GM12891 (cell line): ENCODE measurements at regions not wholly inside any gene's neighbourhood (a gene's known extent, or its start where the extent isn't known, plus 50 kb on each side); places are given as distances from the start of the nearest gene placed in this dataset.
"Not testable (repeated sequence)": the region's sequence is repeated elsewhere in the genome, so short reads cannot be mapped to it uniquely, and the experiment has no call there.

Source experiments
- DNase-seq: peaks from one replicate; pipeline ENCODE4 v3.0.0; 2011; ENCODE audit warnings: low spot score; ENCODE audit not compliant: insufficient read length
- FAIRE-seq: peaks from 2 replicates; lab custom pipeline; 2011; peaks lifted over from hg19 to GRCh38; lab: Jason Lieb, UNC
- PAX5 ChIP-seq: IDR thresholded peaks from 2 replicates; pipeline ENCODE4 v1.6.1; 2011; ENCODE audit warnings: low read length, moderate library complexity, mild to moderate bottlenecking; ENCODE audit not compliant: insufficient read depth, severe bottlenecking
- POLR2A ChIP-seq: IDR thresholded peaks from 2 replicates; pipeline ENCODE4 v1.6.1; 2011; ENCODE audit warnings: low read depth, low read length, control low read depth
- POLR2AphosphoS5 ChIP-seq: IDR thresholded peaks from 2 replicates; pipeline ENCODE4 v1.6.1; 2011; ENCODE audit warnings: low read depth, low read length, control low read depth
- POU2F2 ChIP-seq: IDR thresholded peaks from 2 replicates; pipeline ENCODE4 v1.6.1; 2011; ENCODE audit warnings: low read depth, mild to moderate bottlenecking, control low read depth, low read length, moderate library complexity
- SPI1 ChIP-seq: IDR thresholded peaks from 2 replicates; pipeline ENCODE4 v1.6.1; 2011; ENCODE audit warnings: low read depth, low read length, control low read depth
- TAF1 ChIP-seq: IDR thresholded peaks from 2 replicates; pipeline ENCODE4 v1.6.1; 2011; ENCODE audit warnings: low read depth, low read length, control low read depth

- TF ChIP-seq POU2F2 (no peak), POLR2A (no peak), SPI1 (no peak), POLR2AphosphoS5 (no peak), TAF1 (no peak), PAX5 (no peak)
- FAIRE-seq = no peak
- no peak for DNase-seq
Measured at GRCh38 chr6:126886106-126886505, 232.4 kb upstream of the RSPO3 start.

GRCh38 chr6:126888727-126889725 is 229.4 kb upstream of the RSPO3 start:
- FAIRE-seq (no peak), DNase-seq (no peak)
- TF ChIP-seq POLR2AphosphoS5 (no peak), POLR2A (no peak)

GRCh38 chr6:126890055-126890454 is 228.4 kb upstream of the RSPO3 start:
- no peak for DNase-seq
- no peak for FAIRE-seq
- TF ChIP-seq POU2F2 (no peak), POLR2AphosphoS5 (no peak), TAF1 (no peak), POLR2A (no peak), PAX5 (no peak), SPI1 (no peak)

GRCh38 chr6:126891158-126891557 is 227.3 kb upstream of the RSPO3 start:
- TF ChIP-seq POLR2A (no peak), POLR2AphosphoS5 (no peak), SPI1 (no peak), POU2F2 (no peak), PAX5 (no peak), TAF1 (no peak)
- FAIRE-seq (no peak), DNase-seq (no peak)

GRCh38 chr6:126892869-126893268 is 225.6 kb upstream of the RSPO3 start:
- not testable (repeated sequence) for FAIRE-seq

GRCh38 chr6:126897758-126898157 is 220.7 kb upstream of the RSPO3 start:
- FAIRE-seq = no peak
- DNase-seq = no peak
- TF ChIP-seq TAF1 = no peak
- no peak for TF ChIP-seq POLR2AphosphoS5
- no peak for TF ChIP-seq PAX5
- TF ChIP-seq POLR2A = no peak
- TF ChIP-seq SPI1 = no peak
- no peak for TF ChIP-seq POU2F2

More at GRCh38 chr6:126892869-126893268, 225.6 kb upstream of the RSPO3 start:
- DNase-seq = not testable (repeated sequence)

- TF ChIP-seq PAX5 (no peak), POLR2AphosphoS5 (no peak), POLR2A (no peak), POU2F2 (no peak), TAF1 (no peak), SPI1 (no peak)
- FAIRE-seq (no peak), DNase-seq (no peak)
Measured at GRCh38 chr6:126904176-126904575, 214.3 kb upstream of the RSPO3 start.

- TF ChIP-seq POLR2A (no peak), POLR2AphosphoS5 (no peak), SPI1 (no peak)
- FAIRE-seq (no peak), DNase-seq (no peak)
Measured at GRCh38 chr6:126905917-126906316, 212.6 kb upstream of the RSPO3 start.

GRCh38 chr6:126907312-126907711 is 211.2 kb upstream of the RSPO3 start:
- FAIRE-seq (no peak), DNase-seq (no peak)
- no peak for TF ChIP-seq POLR2A
- no peak for TF ChIP-seq PAX5
- TF ChIP-seq POU2F2 = no peak
- no peak for TF ChIP-seq TAF1

- DNase-seq (no peak), FAIRE-seq (no peak)
- no peak for TF ChIP-seq PAX5
- no peak for TF ChIP-seq POU2F2
- TF ChIP-seq POLR2AphosphoS5 = no peak
- no peak for TF ChIP-seq POLR2A
- TF ChIP-seq SPI1 = no peak
- TF ChIP-seq TAF1 = no peak
Measured at GRCh38 chr6:126907996-126908395, 210.5 kb upstream of the RSPO3 start.

- no peak for TF ChIP-seq POLR2AphosphoS5
- TF ChIP-seq PAX5 = no peak
- no peak for TF ChIP-seq POLR2A
- TF ChIP-seq SPI1 = no peak
- TF ChIP-seq TAF1 = no peak
- TF ChIP-seq POU2F2 = no peak
- DNase-seq = no peak
- no peak for FAIRE-seq
Measured at GRCh38 chr6:126909493-126909892, 209.0 kb upstream of the RSPO3 start.
